Spleen (tissue), 7 donors: ENCODE measurements at regions not wholly inside any gene's neighbourhood (a gene's known extent, or its start where the extent isn't known, plus 50 kb on each side); places are given as distances from the start of the nearest gene placed in this dataset.

Experiments used
- CTCF ChIP-seq, 11 experiments: fragments of 200-600 bp in 7 of 11; fragments of 450-650 bp in 4 of 11; sonication (generic) in 4 of 11; IDR thresholded peaks in 8 of 11; conservative IDR thresholded peaks in 3 of 11; 1 replicate in 7 of 11; 2 replicates in 4 of 11; pipeline versions ENCODE4 v1.4.0 to v1.8.0; 2016 to 2021; ENCODE audit warnings: antibody characterized with exemption in 11 of 11, inconsistent platforms in 4 of 11, mild to moderate bottlenecking in 1 of 11
- POLR2A ChIP-seq, 3 donors: fragments of 450-650 bp; IDR thresholded peaks; one replicate each; pipeline ENCODE4 v1.5.1; 2017; ENCODE audit warnings: antibody characterized with exemption in 3 of 3, mild to moderate bottlenecking in 1 of 3
- donor health status: DM: no; HTN: no; CAD: no; lungs with moderate emphysema.
- donor health status: DM: no; HTN: no; CAD: no.
- donor health status: DM: no; HTN: no; CAD: no.

- TF ChIP-seq CTCF (IDR thresholded peaks at IDR 0.05 in 8 of 11, conservative IDR thresholded peaks at IDR 0.05 in 3 of 11) (no peak), POLR2A (IDR thresholded peaks at IDR 0.05) (no peak)
Measured at GRCh38 chr18:23337599-23338444, 115.3 kb upstream of the RIOK3 start.
